ENCODE measurements at regions not wholly inside any gene's neighbourhood (a gene's known extent, or its start where the extent isn't known, plus 50 kb on each side); places are given as distances from the start of the nearest gene placed in this dataset.
A peak's percentile ranks its signal among the peaks of the same experiment; 100 is the strongest.
"Not testable (repeated sequence)": the region's sequence is repeated elsewhere in the genome, so short reads cannot be mapped to it uniquely, and the experiment has no call there.

- DNase-seq (ENCODE audit: low read depth) = not testable (repeated sequence)
Measured at GRCh38 chr7:128561116-128561722, 84.7 kb downstream of the METTL2B start.

GRCh38 chr7:128562795-128563194 lies 86.2 kb downstream of the METTL2B start:
- DNase-seq (ENCODE audit: low read depth) = not testable (repeated sequence)

DNA sequence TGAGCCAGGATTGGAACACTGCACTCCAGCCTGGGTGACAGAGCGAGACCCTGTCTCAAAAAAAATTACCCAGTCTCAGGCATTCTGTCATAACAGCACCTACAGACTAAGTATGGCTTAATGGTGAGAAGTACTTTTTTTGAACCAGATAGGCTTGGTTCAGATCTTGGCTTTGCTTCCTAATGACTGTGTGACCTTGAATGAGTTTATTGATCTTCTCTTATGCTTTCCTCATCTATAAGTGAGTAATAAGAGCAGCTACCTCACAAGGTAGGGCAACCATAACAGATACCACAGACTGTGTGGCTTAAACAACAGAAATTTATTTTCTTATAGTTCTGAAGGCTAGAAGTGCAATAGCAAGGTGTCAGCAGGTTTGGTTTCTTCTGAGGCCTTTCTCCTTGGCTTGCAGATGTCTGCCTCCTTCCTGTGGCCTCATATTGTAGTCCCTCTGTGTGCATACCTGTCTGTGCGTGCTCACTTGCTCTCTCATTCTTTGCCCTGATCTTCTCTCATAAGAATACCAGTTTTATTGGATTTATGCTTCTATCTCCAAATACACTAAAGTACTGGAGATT lies 87.7 kb downstream of the METTL2B start:
- not testable (repeated sequence) for DNase-seq (ENCODE audit: low read depth)

DNA sequence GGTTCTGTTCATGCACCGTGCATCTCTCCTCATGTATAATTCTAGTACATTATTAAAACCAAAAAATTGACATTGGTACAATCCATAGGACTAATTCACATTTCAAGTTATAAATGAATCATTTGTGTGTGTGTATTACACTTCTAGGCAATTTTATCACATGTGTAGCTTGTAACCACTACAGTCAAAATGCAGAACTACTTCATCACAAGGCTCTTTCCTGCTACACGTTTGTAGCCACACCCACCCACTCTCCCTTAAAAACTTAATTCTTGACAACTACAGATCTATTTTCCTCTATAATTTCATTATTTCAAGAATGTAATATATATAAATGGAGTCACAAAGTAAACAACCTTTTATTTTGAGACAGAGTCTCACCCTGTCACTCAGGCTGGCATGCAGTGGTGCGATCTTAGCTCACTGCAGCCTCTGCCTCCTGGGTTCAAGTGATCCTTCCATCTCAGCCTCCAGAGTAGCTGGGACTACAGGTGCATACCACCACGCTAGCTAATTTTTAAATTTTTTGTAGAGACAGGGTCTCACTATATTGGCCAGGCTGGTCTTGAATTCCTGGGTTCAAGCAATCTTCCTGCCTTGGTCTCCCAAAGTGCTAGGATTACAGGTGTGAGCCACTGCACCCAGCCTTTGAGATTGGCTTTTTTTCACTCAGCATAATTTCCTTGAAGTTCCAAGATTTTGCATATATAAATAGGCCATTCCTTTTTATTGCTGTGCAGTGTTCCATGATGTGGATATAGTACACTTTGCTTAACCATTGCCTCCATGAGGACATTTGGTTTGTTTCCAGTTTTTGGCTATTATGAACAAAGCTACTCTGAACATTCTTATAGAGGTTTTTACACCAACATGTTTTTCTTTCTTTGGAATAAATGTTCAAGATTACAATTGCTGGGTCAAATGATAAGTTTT lies 88.7 kb downstream of the METTL2B start:
- DNase-seq (ENCODE audit: low read depth) = not testable (repeated sequence)

GRCh38 chr7:128575277-128575676 lies 96.8 kb upstream of the GARIN1A start:
- not testable (repeated sequence) for DNase-seq (ENCODE audit: low read depth)

- not testable (repeated sequence) for DNase-seq (ENCODE audit: low read depth)
Measured at GRCh38 chr7:128576953-128577352, 95.1 kb upstream of the GARIN1A start.

DNA sequence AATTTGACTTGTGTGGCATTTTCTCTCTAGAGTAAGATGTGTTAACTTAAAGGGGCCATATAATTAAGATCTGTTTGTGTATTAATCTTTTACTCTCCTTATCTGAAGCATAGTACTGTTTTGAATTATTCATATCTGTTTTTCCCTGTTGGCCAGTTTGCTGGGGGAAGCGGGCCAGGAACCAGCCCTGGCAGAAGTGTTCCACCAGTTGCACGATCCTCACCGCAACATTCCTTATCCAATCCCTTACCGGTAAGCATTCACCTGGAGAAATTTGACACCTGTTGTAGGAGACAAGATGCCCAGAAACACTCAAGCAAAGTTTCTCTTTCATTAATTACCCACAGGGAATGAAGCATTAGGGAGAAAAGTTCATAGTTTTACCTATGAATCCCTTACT lies 92.2 kb upstream of the GARIN1A start:
- DNase-seq (ENCODE audit: low read depth) = not testable (repeated sequence)

GRCh38 chr7:128581100-128581499 lies 91.0 kb upstream of the GARIN1A start:
- peak; percentile 17 for DNase-seq (ENCODE audit: low read depth)

GRCh38 chr7:128581825-128582561 lies 90.1 kb upstream of the GARIN1A start:
- DNase-seq (ENCODE audit: low read depth) = not testable (repeated sequence)

GRCh38 chr7:128586715-128587114 lies 85.4 kb upstream of the GARIN1A start:
- DNase-seq (ENCODE audit: low read depth) = not testable (repeated sequence)

DNA sequence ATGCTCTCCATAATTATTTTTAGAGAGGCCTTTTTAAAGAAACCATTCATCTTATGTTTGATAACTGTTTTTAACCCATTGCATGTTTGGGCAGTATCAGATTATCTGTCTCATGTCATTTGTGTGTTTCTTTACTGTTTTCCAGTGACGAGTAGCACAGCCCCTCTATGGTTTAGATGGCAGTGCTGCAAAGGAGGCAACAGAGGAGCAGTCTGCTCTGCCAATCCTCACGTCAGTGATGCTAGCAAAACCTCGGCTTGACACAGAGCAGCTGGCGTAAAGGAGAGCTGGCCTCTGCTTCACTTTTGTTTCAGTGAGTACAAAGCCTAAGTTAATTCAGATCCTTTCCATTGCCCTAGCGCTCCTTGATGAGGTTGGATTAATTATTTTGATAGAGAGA lies 80.4 kb upstream of the GARIN1A start:
- no peak for DNase-seq (ENCODE audit: low read depth)

DNA sequence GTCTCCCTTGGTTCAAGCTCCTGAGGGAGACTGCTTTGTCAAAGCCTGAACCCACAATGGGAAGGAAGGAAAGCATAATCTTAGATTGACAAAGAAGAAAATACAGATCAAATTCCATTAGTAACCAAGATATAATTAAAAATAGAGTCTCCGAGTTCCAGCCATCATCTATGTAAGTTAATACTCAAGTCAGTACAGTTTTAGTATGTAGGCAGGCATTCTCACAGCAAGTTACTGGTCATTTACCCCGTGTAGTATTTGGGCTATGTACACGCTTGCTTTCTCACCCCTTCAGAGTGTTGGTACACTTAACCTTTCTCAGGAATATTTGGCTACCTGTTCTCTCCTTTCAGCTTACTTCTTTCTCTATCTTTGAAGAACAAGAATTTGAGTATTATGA lies 79.9 kb upstream of the GARIN1A start:
- DNase-seq (ENCODE audit: low read depth) = not testable (repeated sequence)

DNA sequence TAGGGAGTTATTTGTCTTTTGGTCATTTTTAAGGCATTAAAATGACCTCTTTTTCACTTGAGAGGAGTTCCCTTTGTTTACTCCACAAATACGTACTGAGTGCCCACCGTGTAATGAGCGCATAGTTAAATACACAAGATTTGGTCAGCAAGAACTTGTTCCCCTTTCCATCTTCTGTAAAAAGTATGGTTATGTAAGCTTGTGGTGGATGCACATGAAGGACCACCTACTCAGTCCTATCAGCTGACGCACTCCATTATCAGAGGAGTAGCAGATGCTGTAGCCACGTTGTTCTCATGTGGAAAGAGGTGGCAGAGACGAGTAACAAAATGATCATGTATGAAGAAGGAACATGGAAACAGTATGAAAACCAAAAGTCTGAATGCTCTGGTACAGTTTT lies 78.0 kb upstream of the GARIN1A start:
- not testable (repeated sequence) for DNase-seq (ENCODE audit: low read depth)

DNA sequence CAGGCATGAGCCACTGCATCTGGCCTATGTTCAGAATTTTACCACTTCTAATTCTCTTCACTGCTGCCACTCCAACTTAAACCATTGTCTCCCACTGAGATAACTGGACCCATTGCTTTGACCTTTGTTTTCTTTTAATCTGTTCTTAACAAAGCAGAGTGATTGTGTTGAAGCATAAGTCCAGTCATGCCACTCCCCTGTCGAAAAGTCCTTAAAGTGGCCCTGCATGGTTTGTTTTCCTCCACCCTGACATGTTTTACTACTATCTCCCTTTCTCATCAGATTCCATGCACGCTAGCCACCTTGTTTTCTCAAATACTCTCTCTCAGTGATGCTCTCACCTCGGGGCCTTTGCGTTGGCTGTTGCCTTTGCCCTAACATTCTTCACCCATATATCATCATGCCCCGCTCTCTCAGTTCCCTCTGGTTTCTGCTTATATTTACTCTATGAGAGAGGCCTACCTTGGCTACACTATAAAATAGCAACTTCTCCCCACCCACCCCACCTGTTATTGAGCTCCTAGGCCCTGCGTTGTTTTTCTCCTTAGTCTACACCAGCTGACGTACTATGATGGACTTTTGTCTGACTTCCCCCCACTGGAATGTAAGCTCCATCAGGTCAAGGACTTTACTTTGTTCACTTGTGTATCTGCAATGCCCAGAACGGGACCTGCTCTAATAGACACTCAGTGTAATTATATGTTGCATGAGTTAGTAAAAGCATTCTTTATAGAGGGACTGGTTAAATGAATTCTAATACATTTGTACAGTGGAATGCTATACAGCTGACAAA lies 75.6 kb upstream of the GARIN1A start:
- not testable (repeated sequence) for DNase-seq (ENCODE audit: low read depth)

DNA sequence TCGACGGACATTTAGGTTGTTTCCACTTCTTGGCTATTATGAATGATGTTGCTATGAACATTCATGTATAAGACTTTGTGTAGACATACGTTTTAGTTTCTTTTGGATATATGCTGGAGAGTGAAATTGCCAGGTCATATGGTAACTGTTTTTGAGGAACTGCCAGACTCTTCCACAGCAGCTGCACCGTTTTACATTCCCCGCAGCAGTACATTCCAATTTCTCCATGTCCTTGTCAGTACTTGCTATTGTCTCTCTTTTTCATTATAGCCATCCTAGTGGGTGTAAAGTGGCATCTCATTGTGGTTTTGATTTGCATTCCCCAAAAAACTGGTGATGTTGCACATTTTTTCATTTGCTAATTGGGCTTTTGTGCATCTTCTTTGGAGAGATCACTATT lies 73.1 kb upstream of the GARIN1A start:
- DNase-seq (ENCODE audit: low read depth) = not testable (repeated sequence)

GRCh38 chr7:128608678-128609421 lies 63.2 kb upstream of the GARIN1A start:
- not testable (repeated sequence) for DNase-seq (ENCODE audit: low read depth)

DNA sequence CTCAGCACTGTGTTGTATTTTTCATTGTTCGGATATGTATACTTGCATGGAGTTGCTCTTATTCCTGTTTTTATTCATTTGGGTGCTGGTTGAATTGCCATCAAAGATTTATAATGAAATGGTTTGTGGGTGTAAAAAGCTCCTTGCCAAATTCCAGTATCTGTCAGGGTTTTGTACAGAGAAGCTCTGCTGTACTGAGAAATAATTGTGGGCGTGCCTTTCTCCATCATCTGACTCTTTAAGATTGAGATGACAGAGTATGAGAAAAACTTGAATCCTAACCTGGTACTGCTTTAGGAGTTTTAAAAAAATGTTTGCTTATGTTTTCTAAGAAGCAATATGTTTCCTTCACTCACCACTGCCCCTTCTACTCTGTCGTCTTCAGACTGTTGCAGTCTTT lies 58.7 kb upstream of the GARIN1A start:
- DNase-seq (ENCODE audit: low read depth) = not testable (repeated sequence)

DNA sequence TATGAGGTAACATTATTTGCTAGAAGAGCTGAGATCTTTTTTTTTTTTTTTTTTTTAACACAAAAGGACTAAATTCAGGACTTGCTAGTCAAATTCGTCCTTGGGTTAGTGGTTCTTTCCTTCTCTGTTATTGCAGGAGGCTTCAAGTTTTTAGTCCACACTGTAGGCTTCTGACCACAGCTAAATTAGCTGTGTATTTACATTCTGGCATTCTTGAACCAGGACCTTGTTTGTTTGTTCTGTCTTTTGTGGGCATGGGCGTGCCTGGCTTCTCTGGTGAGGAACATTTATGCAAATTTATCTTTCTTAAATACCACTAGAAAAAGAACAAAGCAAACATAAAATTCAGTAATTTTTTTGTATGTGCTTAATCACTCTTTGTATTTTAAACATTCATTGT lies 57.3 kb upstream of the GARIN1A start:
- not testable (repeated sequence) for DNase-seq (ENCODE audit: low read depth)

- DNase-seq (ENCODE audit: low read depth) = not testable (repeated sequence)
Measured at GRCh38 chr7:128616799-128617198, 55.3 kb upstream of the GARIN1A start.
